ENCODE measurements at regions not wholly inside any gene's neighbourhood (a gene's known extent, or its start where the extent isn't known, plus 50 kb on each side); places are given as distances from the start of the nearest gene placed in this dataset.

- H3K9ac ChIP-seq (ENCODE audit: low read length) = no peak overlapping the region
- DNase-seq (ENCODE audit: low read depth) = no peak
- H3K27me3 ChIP-seq (replicated peaks; ENCODE audit: control insufficient read depth, insufficient read depth, low read length) = no peaks in the 10 kb centered on the region
- H3K4me1 ChIP-seq (ENCODE audit: control insufficient read depth, insufficient read depth, low read length) = no peaks in the 10 kb centered on the region
- no peaks in the 10 kb centered on the region for H3K36me3 ChIP-seq (ENCODE audit: control insufficient read depth, insufficient read depth, low read length, severe bottlenecking)
- H3K4me3 ChIP-seq (ENCODE audit: low read length) = no peak overlapping the region
- no peaks in the 10 kb centered on the region for H3K9me3 ChIP-seq (ENCODE audit: control insufficient read depth, low read length)
Measured at GRCh38 chr2:106961328-106961727, 75.4 kb upstream of the ST6GAL2 start.

- Histone ChIP-seq H3K27me3 (replicated peaks; ENCODE audit: control insufficient read depth, insufficient read depth, low read length) (no peaks in the 10 kb centered on the region), H3K9me3 (ENCODE audit: control insufficient read depth, low read length) (no peaks in the 10 kb centered on the region), H3K4me3 (ENCODE audit: low read length) (no peak overlapping the region), H3K36me3 (ENCODE audit: control insufficient read depth, insufficient read depth, low read length, severe bottlenecking) (no peaks in the 10 kb centered on the region), H3K4me1 (ENCODE audit: control insufficient read depth, insufficient read depth, low read length) (no peaks in the 10 kb centered on the region), H3K9ac (ENCODE audit: low read length) (no peak overlapping the region)
- DNase-seq (ENCODE audit: low read depth) = no peak
Measured at GRCh38 chr2:106963156-106963555, 77.2 kb upstream of the ST6GAL2 start.

- Histone ChIP-seq H3K9me3 (ENCODE audit: control insufficient read depth, low read length) (no peaks in the 10 kb centered on the region), H3K36me3 (ENCODE audit: control insufficient read depth, insufficient read depth, low read length, severe bottlenecking) (no peaks in the 10 kb centered on the region), H3K9ac (ENCODE audit: low read length) (no peak overlapping the region), H3K4me3 (ENCODE audit: low read length) (no peak overlapping the region), H3K27me3 (replicated peaks; ENCODE audit: control insufficient read depth, insufficient read depth, low read length) (no peaks in the 10 kb centered on the region), H3K4me1 (ENCODE audit: control insufficient read depth, insufficient read depth, low read length) (no peaks in the 10 kb centered on the region)
- no peak for DNase-seq (ENCODE audit: low read depth)
Measured at GRCh38 chr2:106963893-106964292, 77.9 kb upstream of the ST6GAL2 start.

- Histone ChIP-seq H3K4me3 (ENCODE audit: low read length) (no peak overlapping the region), H3K27me3 (replicated peaks; ENCODE audit: control insufficient read depth, insufficient read depth, low read length) (no peaks in the 10 kb centered on the region), H3K4me1 (ENCODE audit: control insufficient read depth, insufficient read depth, low read length) (no peaks in the 10 kb centered on the region), H3K9ac (ENCODE audit: low read length) (no peak overlapping the region), H3K9me3 (ENCODE audit: control insufficient read depth, low read length) (no peaks in the 10 kb centered on the region), H3K36me3 (ENCODE audit: control insufficient read depth, insufficient read depth, low read length, severe bottlenecking) (no peaks in the 10 kb centered on the region)
- no peak for DNase-seq (ENCODE audit: low read depth)
Measured at GRCh38 chr2:106965611-106966010, 79.6 kb upstream of the ST6GAL2 start.

GRCh38 chr2:106969777-106970176 lies 83.8 kb upstream of the ST6GAL2 start:
- no peaks in the 10 kb centered on the region for H3K4me1 ChIP-seq (ENCODE audit: control insufficient read depth, insufficient read depth, low read length)
- H3K9ac ChIP-seq (ENCODE audit: low read length) = no peak overlapping the region
- H3K4me3 ChIP-seq (ENCODE audit: low read length) = no peak overlapping the region
- no peaks in the 10 kb centered on the region for H3K36me3 ChIP-seq (ENCODE audit: control insufficient read depth, insufficient read depth, low read length, severe bottlenecking)
- no peaks in the 10 kb centered on the region for H3K9me3 ChIP-seq (ENCODE audit: control insufficient read depth, low read length)
- H3K27me3 ChIP-seq (replicated peaks; ENCODE audit: control insufficient read depth, insufficient read depth, low read length) = no peaks in the 10 kb centered on the region
- no peak for DNase-seq (ENCODE audit: low read depth)

GRCh38 chr2:106970471-106971261 lies 84.7 kb upstream of the ST6GAL2 start:
- H3K4me3 ChIP-seq (ENCODE audit: low read length) = no peak overlapping the region
- H3K4me1 ChIP-seq (ENCODE audit: control insufficient read depth, insufficient read depth, low read length) = no peaks in the 10 kb centered on the region
- no peaks in the 10 kb centered on the region for H3K9me3 ChIP-seq (ENCODE audit: control insufficient read depth, low read length)
- peak; percentile 59 for DNase-seq (ENCODE audit: low read depth)
- no peaks in the 10 kb centered on the region for H3K27me3 ChIP-seq (replicated peaks; ENCODE audit: control insufficient read depth, insufficient read depth, low read length)
- H3K9ac ChIP-seq (ENCODE audit: low read length) = no peak overlapping the region
- no peaks in the 10 kb centered on the region for H3K36me3 ChIP-seq (ENCODE audit: control insufficient read depth, insufficient read depth, low read length, severe bottlenecking)

- peak; percentile 25 for DNase-seq (ENCODE audit: low read depth)
- no peaks in the 10 kb centered on the region for H3K36me3 ChIP-seq (ENCODE audit: control insufficient read depth, insufficient read depth, low read length, severe bottlenecking)
- peaks cover 1% of the 10 kb centered on the region for H3K4me1 ChIP-seq (ENCODE audit: control insufficient read depth, insufficient read depth, low read length)
- H3K9ac ChIP-seq (ENCODE audit: low read length) = no peak overlapping the region
- no peaks in the 10 kb centered on the region for H3K27me3 ChIP-seq (replicated peaks; ENCODE audit: control insufficient read depth, insufficient read depth, low read length)
- H3K4me3 ChIP-seq (ENCODE audit: low read length) = no peak overlapping the region
- no peaks in the 10 kb centered on the region for H3K9me3 ChIP-seq (ENCODE audit: control insufficient read depth, low read length)
Measured at GRCh38 chr2:106972782-106973181, 86.8 kb upstream of the ST6GAL2 start.

- Histone ChIP-seq H3K9me3 (ENCODE audit: control insufficient read depth, low read length) (no peaks in the 10 kb centered on the region), H3K4me1 (ENCODE audit: control insufficient read depth, insufficient read depth, low read length) (peaks cover 4% of the 10 kb centered on the region), H3K9ac (ENCODE audit: low read length) (no peak overlapping the region), H3K4me3 (ENCODE audit: low read length) (no peak overlapping the region), H3K36me3 (ENCODE audit: control insufficient read depth, insufficient read depth, low read length, severe bottlenecking) (no peaks in the 10 kb centered on the region), H3K27me3 (replicated peaks; ENCODE audit: control insufficient read depth, insufficient read depth, low read length) (peaks cover 4% of the 10 kb centered on the region)
- DNase-seq (ENCODE audit: low read depth) = no peak
Measured at GRCh38 chr2:106974891-106975290, 88.9 kb upstream of the ST6GAL2 start.

GRCh38 chr2:106975641-106976040 lies 89.7 kb upstream of the ST6GAL2 start:
- no peak for DNase-seq (ENCODE audit: low read depth)
- Histone ChIP-seq H3K27me3 (replicated peaks; ENCODE audit: control insufficient read depth, insufficient read depth, low read length) (peaks cover 4% of the 10 kb centered on the region), H3K9me3 (ENCODE audit: control insufficient read depth, low read length) (no peaks in the 10 kb centered on the region)

GRCh38 chr2:106976548-106976947 lies 90.6 kb upstream of the ST6GAL2 start:
- no peak overlapping the region for H3K9ac ChIP-seq (ENCODE audit: low read length)
- no peak for DNase-seq (ENCODE audit: low read depth)

More at GRCh38 chr2:106975641-106976040, 89.7 kb upstream of the ST6GAL2 start:
- Histone ChIP-seq H3K4me1 (ENCODE audit: control insufficient read depth, insufficient read depth, low read length) (peaks cover 4% of the 10 kb centered on the region), H3K36me3 (ENCODE audit: control insufficient read depth, insufficient read depth, low read length, severe bottlenecking) (no peaks in the 10 kb centered on the region), H3K9ac (ENCODE audit: low read length) (no peak overlapping the region), H3K4me3 (ENCODE audit: low read length) (no peak overlapping the region)

GRCh38 chr2:106977717-106978116 lies 91.8 kb upstream of the ST6GAL2 start:
- H3K27me3 ChIP-seq (replicated peaks; ENCODE audit: control insufficient read depth, insufficient read depth, low read length) = peaks cover 4% of the 10 kb centered on the region
- no peak overlapping the region for H3K4me3 ChIP-seq (ENCODE audit: low read length)
- H3K36me3 ChIP-seq (ENCODE audit: control insufficient read depth, insufficient read depth, low read length, severe bottlenecking) = no peaks in the 10 kb centered on the region
- H3K9ac ChIP-seq (ENCODE audit: low read length) = no peak overlapping the region
- DNase-seq (ENCODE audit: low read depth) = peak; percentile 53
- H3K9me3 ChIP-seq (ENCODE audit: control insufficient read depth, low read length) = no peaks in the 10 kb centered on the region
- peaks cover 4% of the 10 kb centered on the region for H3K4me1 ChIP-seq (ENCODE audit: control insufficient read depth, insufficient read depth, low read length)

More at GRCh38 chr2:106976548-106976947, 90.6 kb upstream of the ST6GAL2 start:
- no peak overlapping the region for H3K4me3 ChIP-seq (ENCODE audit: low read length)
- H3K9me3 ChIP-seq (ENCODE audit: control insufficient read depth, low read length) = no peaks in the 10 kb centered on the region
- peaks cover 4% of the 10 kb centered on the region for H3K27me3 ChIP-seq (replicated peaks; ENCODE audit: control insufficient read depth, insufficient read depth, low read length)
- no peaks in the 10 kb centered on the region for H3K36me3 ChIP-seq (ENCODE audit: control insufficient read depth, insufficient read depth, low read length, severe bottlenecking)
- peaks cover 4% of the 10 kb centered on the region for H3K4me1 ChIP-seq (ENCODE audit: control insufficient read depth, insufficient read depth, low read length)

- H3K27me3 ChIP-seq (replicated peaks; ENCODE audit: control insufficient read depth, insufficient read depth, low read length) = peaks cover 4% of the 10 kb centered on the region
- H3K9ac ChIP-seq (ENCODE audit: low read length) = no peak overlapping the region
- no peak for DNase-seq (ENCODE audit: low read depth)
- no peaks in the 10 kb centered on the region for H3K36me3 ChIP-seq (ENCODE audit: control insufficient read depth, insufficient read depth, low read length, severe bottlenecking)
- H3K4me1 ChIP-seq (ENCODE audit: control insufficient read depth, insufficient read depth, low read length) = peaks cover 4% of the 10 kb centered on the region
- H3K9me3 ChIP-seq (ENCODE audit: control insufficient read depth, low read length) = no peaks in the 10 kb centered on the region
- no peak overlapping the region for H3K4me3 ChIP-seq (ENCODE audit: low read length)
Measured at GRCh38 chr2:106978647-106979046, 92.7 kb upstream of the ST6GAL2 start.
